ENCODE measurements at regions not wholly inside any gene's neighbourhood (a gene's known extent, or its start where the extent isn't known, plus 50 kb on each side); places are given as distances from the start of the nearest gene placed in this dataset.

DNA sequence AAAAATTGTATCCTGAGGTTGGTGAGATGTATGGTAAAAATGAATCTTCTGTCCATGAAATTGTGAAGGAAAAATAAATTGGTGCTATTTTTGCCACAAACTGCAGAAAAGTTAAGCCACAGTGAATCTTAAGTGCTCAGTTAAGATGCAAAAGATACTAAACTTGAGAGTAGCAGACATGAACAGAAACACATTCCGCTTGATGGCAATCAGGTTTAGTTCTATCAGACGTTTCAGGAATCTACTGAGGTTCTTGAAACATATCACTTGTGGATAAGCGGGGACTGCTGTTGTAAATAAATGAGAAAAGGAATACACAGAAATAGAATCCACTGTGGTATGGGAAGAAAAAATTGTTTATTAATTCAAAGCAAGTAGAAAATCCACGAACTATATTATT is 311.2 kb upstream of the PRR16 start:
- H3K36me3 ChIP-seq (ENCODE audit: control insufficient read depth, low read length), result no peaks in the 10 kb centered on the region

DNA sequence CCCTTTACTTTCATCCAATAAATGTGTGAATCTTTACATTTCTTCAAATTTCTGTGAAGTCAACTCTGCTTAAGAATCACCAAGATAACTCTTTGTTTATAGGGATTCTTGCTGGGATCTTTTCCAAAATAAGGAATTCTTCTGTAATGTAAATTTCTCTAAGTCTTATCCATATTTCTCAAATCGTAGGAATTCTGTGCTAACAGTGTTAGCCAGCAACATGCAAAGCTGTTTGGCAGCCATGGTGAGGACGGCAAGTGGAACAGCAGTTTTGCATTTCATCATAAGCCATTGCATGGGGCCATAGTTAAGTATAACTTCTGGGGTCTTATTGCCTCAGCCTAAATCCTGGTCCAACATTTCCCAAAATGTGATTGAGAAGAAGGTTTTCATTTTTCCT is 310.5 kb upstream of the PRR16 start:
- no peak for TF ChIP-seq EZH2phosphoT487 (IDR thresholded peaks at IDR 0.05; ENCODE audit: borderline replicate concordance, low read length)
- TF ChIP-seq, protein P1, sequence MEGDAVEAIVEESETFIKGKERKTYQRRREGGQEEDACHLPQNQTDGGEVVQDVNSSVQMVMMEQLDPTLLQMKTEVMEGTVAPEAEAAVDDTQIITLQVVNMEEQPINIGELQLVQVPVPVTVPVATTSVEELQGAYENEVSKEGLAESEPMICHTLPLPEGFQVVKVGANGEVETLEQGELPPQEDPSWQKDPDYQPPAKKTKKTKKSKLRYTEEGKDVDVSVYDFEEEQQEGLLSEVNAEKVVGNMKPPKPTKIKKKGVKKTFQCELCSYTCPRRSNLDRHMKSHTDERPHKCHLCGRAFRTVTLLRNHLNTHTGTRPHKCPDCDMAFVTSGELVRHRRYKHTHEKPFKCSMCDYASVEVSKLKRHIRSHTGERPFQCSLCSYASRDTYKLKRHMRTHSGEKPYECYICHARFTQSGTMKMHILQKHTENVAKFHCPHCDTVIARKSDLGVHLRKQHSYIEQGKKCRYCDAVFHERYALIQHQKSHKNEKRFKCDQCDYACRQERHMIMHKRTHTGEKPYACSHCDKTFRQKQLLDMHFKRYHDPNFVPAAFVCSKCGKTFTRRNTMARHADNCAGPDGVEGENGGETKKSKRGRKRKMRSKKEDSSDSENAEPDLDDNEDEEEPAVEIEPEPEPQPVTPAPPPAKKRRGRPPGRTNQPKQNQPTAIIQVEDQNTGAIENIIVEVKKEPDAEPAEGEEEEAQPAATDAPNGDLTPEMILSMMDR (IDR thresholded peaks at IDR 0.05; ENCODE audit: low read depth, low read length, poor library complexity, severe bottlenecking), result no peak

More for the DNA sequence above, 311.2 kb upstream of the PRR16 start:
- no peaks in the 10 kb centered on the region for H3K27me3 ChIP-seq (ENCODE audit: control insufficient read depth, low read length)
- no peaks in the 10 kb centered on the region for H3K9me2 ChIP-seq (replicated peaks; ENCODE audit: control insufficient read depth, low read length)
- no peaks in the 10 kb centered on the region for H4K20me1 ChIP-seq (ENCODE audit: control insufficient read depth, insufficient read depth, low read depth, low read length)
- no peak overlapping the region for H3K4me3 ChIP-seq (ENCODE audit: low read length)
- H3K9me3 ChIP-seq (ENCODE audit: control insufficient read depth, insufficient read depth, low read length), result no peaks in the 10 kb centered on the region
- no peaks in the 10 kb centered on the region for H3F3A ChIP-seq (ENCODE audit: control insufficient read depth, insufficient read depth)
- H3K4me1 ChIP-seq (ENCODE audit: control insufficient read depth, low read length), result no peaks in the 10 kb centered on the region
- no peak overlapping the region for H3K27ac ChIP-seq (ENCODE audit: low read depth, low read length)
- TF ChIP-seq, protein P1 (IDR thresholded peaks at IDR 0.05; ENCODE audit: low read depth, low read length, poor library complexity, severe bottlenecking), result no peak
- no peak overlapping the region for H3K4me2 ChIP-seq (ENCODE audit: low read length)
- H3K79me2 ChIP-seq (ENCODE audit: control insufficient read depth, low read length), result no peaks in the 10 kb centered on the region

DNA sequence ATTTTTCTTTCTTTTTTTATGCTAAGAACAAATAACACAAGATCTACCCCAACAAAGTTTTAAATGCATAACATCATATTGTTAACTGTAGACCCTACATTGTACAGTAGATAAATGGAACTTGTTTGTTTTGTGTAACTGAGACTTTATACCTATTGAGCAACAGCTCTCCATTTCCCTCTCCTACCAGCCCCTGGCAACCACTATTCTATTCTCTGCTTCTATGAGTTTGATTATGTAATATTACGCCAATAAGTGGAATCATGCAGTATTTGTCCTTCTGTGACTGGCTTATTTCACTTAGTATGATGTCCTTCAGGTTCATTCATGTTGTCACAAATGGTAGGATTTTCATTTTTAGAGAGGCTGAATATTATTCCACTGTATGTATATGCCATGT is 308.2 kb upstream of the PRR16 start:
- Histone ChIP-seq H3F3A (ENCODE audit: control insufficient read depth, insufficient read depth) (no peaks in the 10 kb centered on the region), H3K27ac (ENCODE audit: low read depth, low read length) (no peak overlapping the region), H3K36me3 (ENCODE audit: control insufficient read depth, low read length) (no peaks in the 10 kb centered on the region), H3K9me2 (replicated peaks; ENCODE audit: control insufficient read depth, low read length) (no peaks in the 10 kb centered on the region), H3K4me2 (ENCODE audit: low read length) (no peak overlapping the region), H3K4me1 (ENCODE audit: control insufficient read depth, low read length) (no peaks in the 10 kb centered on the region), H3K4me3 (ENCODE audit: low read length) (no peak overlapping the region), H4K20me1 (ENCODE audit: control insufficient read depth, insufficient read depth, low read depth, low read length) (no peaks in the 10 kb centered on the region), H3K79me2 (ENCODE audit: control insufficient read depth, low read length) (no peaks in the 10 kb centered on the region), H3K27me3 (ENCODE audit: control insufficient read depth, low read length) (no peaks in the 10 kb centered on the region), H3K9me3 (ENCODE audit: control insufficient read depth, insufficient read depth, low read length) (no peaks in the 10 kb centered on the region)
- no peak for TF ChIP-seq EZH2phosphoT487 (IDR thresholded peaks at IDR 0.05; ENCODE audit: borderline replicate concordance, low read length)
- TF ChIP-seq, protein P1 (IDR thresholded peaks at IDR 0.05; ENCODE audit: low read depth, low read length, poor library complexity, severe bottlenecking), result no peak

More for the DNA sequence above, 310.5 kb upstream of the PRR16 start:
- H3K27me3 ChIP-seq (ENCODE audit: control insufficient read depth, low read length), result no peaks in the 10 kb centered on the region
- no peaks in the 10 kb centered on the region for H3K79me2 ChIP-seq (ENCODE audit: control insufficient read depth, low read length)
- no peaks in the 10 kb centered on the region for H4K20me1 ChIP-seq (ENCODE audit: control insufficient read depth, insufficient read depth, low read depth, low read length)
- no peaks in the 10 kb centered on the region for H3K4me1 ChIP-seq (ENCODE audit: control insufficient read depth, low read length)
- H3K27ac ChIP-seq (ENCODE audit: low read depth, low read length), result no peak overlapping the region
- H3F3A ChIP-seq (ENCODE audit: control insufficient read depth, insufficient read depth), result no peaks in the 10 kb centered on the region
- H3K36me3 ChIP-seq (ENCODE audit: control insufficient read depth, low read length), result no peaks in the 10 kb centered on the region
- H3K4me2 ChIP-seq (ENCODE audit: low read length), result no peak overlapping the region
- no peaks in the 10 kb centered on the region for H3K9me2 ChIP-seq (replicated peaks; ENCODE audit: control insufficient read depth, low read length)
- no peak overlapping the region for H3K4me3 ChIP-seq (ENCODE audit: low read length)
- H3K9me3 ChIP-seq (ENCODE audit: control insufficient read depth, insufficient read depth, low read length), result no peaks in the 10 kb centered on the region

DNA sequence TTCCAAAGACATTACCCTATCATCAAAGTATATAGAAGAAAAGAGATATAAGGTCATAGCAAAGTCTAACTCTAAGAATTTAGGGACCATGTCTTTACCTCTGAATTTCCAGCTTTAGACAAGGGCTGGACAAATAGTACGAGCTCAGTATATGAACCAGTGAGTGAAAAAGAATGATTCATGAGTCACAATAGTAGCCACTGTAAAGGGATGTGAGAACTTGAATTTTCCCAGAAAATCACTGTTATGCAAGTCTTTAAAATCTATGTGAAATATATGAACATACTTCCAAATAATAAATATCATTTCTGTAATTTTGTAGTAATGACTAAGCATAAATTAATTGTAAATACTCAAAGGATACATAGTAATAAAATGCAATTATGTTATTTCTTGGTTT is 305.9 kb upstream of the PRR16 start:
- Histone ChIP-seq H3K27ac (ENCODE audit: low read depth, low read length) (no peak overlapping the region), H3K36me3 (ENCODE audit: control insufficient read depth, low read length) (no peaks in the 10 kb centered on the region), H3K27me3 (ENCODE audit: control insufficient read depth, low read length) (no peaks in the 10 kb centered on the region)

More for the DNA sequence above, 305.9 kb upstream of the PRR16 start:
- Histone ChIP-seq H3K9me2 (replicated peaks; ENCODE audit: control insufficient read depth, low read length) (no peaks in the 10 kb centered on the region), H3K4me3 (ENCODE audit: low read length) (no peak overlapping the region), H3K9me3 (ENCODE audit: control insufficient read depth, insufficient read depth, low read length) (no peaks in the 10 kb centered on the region), H3K4me1 (ENCODE audit: control insufficient read depth, low read length) (no peaks in the 10 kb centered on the region), H3K79me2 (ENCODE audit: control insufficient read depth, low read length) (no peaks in the 10 kb centered on the region), H3F3A (ENCODE audit: control insufficient read depth, insufficient read depth) (no peaks in the 10 kb centered on the region), H3K4me2 (ENCODE audit: low read length) (no peak overlapping the region), H4K20me1 (ENCODE audit: control insufficient read depth, insufficient read depth, low read depth, low read length) (no peaks in the 10 kb centered on the region)
- TF ChIP-seq, protein P1 (IDR thresholded peaks at IDR 0.05; ENCODE audit: low read depth, low read length, poor library complexity, severe bottlenecking), result no peak
- no peak for TF ChIP-seq EZH2phosphoT487 (IDR thresholded peaks at IDR 0.05; ENCODE audit: borderline replicate concordance, low read length)

Data from DOHH2 (cell line).